HL-60/S4 treated with phorbol 12-myristate 13-acetate at 8.2 ng/mL for 4 days and 3 days (cell line): ENCODE measurements at regions not wholly inside any gene's neighbourhood (a gene's known extent, or its start where the extent isn't known, plus 50 kb on each side); places are given as distances from the start of the nearest gene placed in this dataset.
"Not testable (repeated sequence)": the region's sequence is repeated elsewhere in the genome, so short reads cannot be mapped to it uniquely, and the experiment has no call there.

Experiments
- in situ Hi-C: fragments of 300-500 bp; cut with MboI; formaldehyde crosslinking; loops from 2 replicates; pipeline ENCODE4 v1.15.0; 2022; ENCODE audit warnings: low sequenced_read_pairs

- in situ Hi-C loops: no loop called here
These were observed 79.3 kb upstream of the IRX4 start for GRCh38 chr5:1961952-1962595.

- in situ Hi-C loops: no loop called here
These were observed 78.7 kb upstream of the IRX4 start for GRCh38 chr5:1961304-1961946.

- in situ Hi-C loops: no loop called here
These were observed 78.0 kb upstream of the IRX4 start for GRCh38 chr5:1960595-1961303.

GRCh38 chr5:1959725-1960581 is 77.2 kb upstream of the IRX4 start:
- in situ Hi-C loops: no loop called here

GRCh38 chr5:1959231-1959630 is 76.5 kb upstream of the IRX4 start:
- in situ Hi-C loops: no loop called here

- in situ Hi-C loops: no loop called here
These were observed 75.7 kb upstream of the IRX4 start for GRCh38 chr5:1958211-1959010.

- in situ Hi-C loops: no loop called here
These were observed 72.9 kb upstream of the IRX4 start for GRCh38 chr5:1955586-1955985.

- in situ Hi-C loops: not testable (repeated sequence)
These were observed 71.0 kb upstream of the IRX4 start for GRCh38 chr5:1953710-1954109.

- in situ Hi-C loops: no loop called here
These were observed 69.8 kb upstream of the IRX4 start for GRCh38 chr5:1952444-1953099.

- in situ Hi-C loops: no loop called here
These were observed 69.3 kb upstream of the IRX4 start for GRCh38 chr5:1952021-1952420.

GRCh38 chr5:1951165-1951816 is 68.6 kb upstream of the IRX4 start:
- in situ Hi-C loops: no loop called here

- in situ Hi-C loops: no loop called here
These were observed 68.0 kb upstream of the IRX4 start for GRCh38 chr5:1950708-1951103.

- in situ Hi-C loops: no loop called here
These were observed 67.5 kb upstream of the IRX4 start for GRCh38 chr5:1950096-1950707.

- in situ Hi-C loops: no loop called here
These were observed 66.5 kb upstream of the IRX4 start for GRCh38 chr5:1949253-1949652.

- in situ Hi-C loops: no loop called here
These were observed 66.0 kb upstream of the IRX4 start for GRCh38 chr5:1948663-1949191.

GRCh38 chr5:1948111-1948510 is 65.4 kb upstream of the IRX4 start:
- in situ Hi-C loops: no loop called here

- in situ Hi-C loops: no loop called here
These were observed 64.1 kb upstream of the IRX4 start for GRCh38 chr5:1946776-1947175.

- in situ Hi-C loops: no loop called here
These were observed 63.5 kb upstream of the IRX4 start for GRCh38 chr5:1946122-1946677.
